Muscle of arm (tissue), 1 donor: ENCODE measurements at regions not wholly inside any gene's neighbourhood (a gene's known extent, or its start where the extent isn't known, plus 50 kb on each side); places are given as distances from the start of the nearest gene placed in this dataset.

Source experiments
- DNase-seq: peaks from one replicate; pipeline ENCODE4 v3.0.0-alpha.2; 2013

DNA sequence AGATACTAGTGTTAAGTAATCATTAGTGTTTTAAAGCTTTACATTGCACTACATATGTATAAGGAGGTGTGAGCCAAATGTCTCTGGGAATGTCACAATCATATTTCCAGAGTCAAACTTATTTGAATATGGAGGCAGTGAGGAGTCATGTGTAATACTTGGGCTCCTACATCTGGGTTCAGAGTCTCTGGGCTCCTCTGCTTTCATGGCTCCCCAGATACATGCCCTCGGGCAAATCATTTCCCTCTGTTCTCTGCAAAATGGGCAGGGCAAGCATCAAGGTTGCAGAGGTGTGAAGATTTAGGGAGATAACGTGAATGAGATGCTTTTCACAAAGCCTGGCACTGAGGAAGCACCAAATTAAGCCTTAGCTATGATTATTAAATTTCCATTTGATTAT lies 138.3 kb upstream of the SGK1 start:
- no peak for DNase-seq

DNA sequence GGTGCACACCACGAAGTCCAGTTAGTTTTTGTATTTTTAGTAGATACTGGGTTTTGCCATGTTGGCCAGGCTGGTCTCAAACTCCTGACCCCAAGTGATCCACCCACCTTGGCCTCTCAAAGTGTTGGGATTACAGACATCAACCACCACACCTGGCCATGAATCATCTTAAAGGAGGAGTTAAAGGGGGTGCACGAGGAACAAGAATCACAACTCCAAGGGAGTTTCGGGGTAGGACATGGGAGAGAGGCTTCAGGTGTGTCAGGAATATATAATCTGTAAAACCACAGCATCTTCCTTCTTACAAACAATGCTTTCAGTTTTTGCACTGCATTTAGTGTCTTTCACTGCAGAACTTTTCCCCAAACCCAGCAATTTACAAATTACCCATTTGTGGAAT lies 137.4 kb upstream of the SGK1 start:
- DNase-seq = no peak

DNA sequence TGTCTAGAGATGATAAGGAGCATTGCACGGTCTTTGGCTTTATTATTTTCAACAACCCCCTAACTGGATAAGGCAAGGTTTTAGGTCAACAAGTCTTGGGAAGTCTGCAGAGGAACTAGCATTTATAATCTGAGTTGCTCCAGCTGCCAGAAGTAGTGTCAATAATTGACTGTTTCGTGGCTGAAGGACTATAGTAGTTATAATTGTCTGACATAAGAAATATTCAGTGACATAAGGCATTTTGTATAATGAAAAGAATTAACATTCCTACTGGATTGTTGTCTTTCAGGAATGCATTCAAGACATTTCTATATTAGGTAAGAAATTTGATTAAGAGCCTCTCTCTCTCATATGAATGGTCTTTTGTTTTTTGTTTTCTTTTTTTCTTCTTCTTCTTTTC lies 136.9 kb upstream of the SGK1 start:
- DNase-seq = no peak

DNA sequence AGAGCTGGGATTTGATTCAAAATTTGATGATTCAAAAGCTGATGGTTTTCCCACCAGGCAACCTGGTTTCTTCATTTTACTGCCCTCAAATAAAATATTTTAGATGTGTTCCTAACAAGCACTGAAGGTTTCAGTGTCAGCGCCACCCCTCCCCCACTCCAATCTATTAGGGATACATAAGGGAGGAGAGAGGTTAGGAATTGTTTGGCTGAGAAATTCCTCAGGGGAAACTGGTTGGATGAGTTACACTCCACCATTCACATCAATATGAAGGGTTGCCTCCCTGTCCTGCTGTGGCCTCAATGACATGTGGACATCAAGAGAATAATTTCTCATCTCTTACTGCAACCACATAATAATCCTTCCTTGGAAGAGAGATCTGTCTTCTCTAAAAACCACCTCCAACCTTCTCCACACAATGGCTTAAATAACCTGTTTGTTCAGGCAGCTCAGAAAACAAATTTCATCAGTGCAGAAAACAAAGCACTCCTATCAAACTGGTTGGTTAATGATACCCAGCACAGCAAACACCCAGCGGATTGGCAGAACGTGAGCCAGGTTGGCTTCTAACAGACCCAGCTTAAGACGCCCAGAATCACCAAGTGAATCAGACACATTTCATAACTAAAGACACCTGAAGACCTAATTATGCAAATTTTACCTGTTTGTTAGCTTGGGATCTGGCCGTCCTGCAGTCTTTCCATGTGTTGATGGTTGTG lies 136.0 kb upstream of the SGK1 start:
- DNase-seq = no peak

DNA sequence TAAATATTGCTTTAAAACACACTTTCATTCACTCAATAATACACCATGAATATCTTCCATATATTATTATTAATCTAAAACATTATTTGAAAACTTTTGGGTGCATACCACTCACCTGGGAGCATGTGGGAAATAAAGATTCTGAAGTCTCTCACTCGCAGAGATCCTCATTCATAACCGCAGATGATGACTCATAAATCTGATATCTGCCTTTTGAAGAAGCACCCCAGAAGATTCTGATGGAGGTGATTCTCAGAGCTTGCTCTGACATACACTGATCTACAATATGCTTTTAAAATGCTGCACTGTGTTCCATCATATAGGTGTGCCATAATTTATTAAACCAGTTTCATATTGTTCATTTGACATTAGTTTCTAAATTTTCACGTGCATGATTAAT lies 135.0 kb upstream of the SGK1 start:
- no peak for DNase-seq

DNA sequence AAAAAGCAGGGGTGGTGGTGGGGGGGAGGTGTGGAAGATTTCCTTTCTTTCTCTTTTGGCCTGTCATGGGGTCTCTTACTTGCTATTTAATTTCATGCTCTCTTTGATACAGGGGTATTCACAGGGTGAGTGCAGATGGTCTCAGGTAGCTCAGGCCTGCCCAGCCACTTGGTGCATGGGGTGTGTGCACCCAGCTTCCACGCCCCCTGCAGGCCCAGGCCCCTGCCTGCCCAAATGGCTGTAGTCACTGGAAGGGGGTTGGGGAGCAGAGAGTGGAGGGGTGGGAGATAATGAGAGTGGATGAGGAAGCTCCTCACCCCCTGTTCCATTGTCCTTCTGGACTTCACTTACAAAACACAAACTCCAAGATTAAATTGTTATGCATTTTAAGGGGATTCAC lies 133.6 kb upstream of the SGK1 start:
- no peak for DNase-seq

DNA sequence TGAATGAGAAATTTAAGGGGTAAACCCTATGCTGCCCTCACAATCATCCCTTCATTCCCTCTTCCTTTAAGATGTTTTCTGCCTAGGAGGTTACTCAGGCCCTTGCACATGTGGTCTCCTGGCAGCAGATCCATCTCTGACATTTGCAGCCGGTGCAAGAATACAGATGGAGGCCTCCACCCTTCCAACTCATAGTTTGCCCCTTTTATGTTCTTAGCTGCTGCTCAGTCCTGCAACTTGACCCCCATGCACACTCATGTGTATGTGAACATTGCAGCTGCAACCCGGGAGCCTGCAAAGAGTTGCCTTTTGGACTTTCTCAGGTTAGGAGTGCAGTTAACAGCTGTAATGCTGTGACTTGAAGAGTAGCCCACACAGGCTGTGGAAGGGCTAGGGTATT lies 131.9 kb upstream of the SGK1 start:
- no peak for DNase-seq

DNA sequence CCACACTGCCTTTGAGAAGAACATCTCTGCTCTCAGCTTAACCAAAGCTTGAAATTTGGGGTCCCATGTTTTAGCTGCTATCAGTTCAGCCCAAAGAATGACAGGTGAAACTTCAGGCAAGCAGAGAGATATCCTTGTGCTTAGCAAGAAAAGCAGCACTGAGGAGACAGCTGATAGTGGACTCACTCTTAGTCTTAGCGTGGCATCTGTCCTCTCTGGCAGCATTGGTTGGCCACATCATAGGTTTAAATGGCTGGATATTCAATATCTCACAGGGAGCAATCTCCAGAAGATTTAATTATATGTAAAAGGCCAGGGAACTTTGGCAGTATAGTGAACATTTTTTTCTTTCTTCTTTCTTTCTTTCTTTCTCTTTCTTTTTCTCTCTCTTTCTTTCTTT lies 131.1 kb upstream of the SGK1 start:
- DNase-seq = no peak

DNA sequence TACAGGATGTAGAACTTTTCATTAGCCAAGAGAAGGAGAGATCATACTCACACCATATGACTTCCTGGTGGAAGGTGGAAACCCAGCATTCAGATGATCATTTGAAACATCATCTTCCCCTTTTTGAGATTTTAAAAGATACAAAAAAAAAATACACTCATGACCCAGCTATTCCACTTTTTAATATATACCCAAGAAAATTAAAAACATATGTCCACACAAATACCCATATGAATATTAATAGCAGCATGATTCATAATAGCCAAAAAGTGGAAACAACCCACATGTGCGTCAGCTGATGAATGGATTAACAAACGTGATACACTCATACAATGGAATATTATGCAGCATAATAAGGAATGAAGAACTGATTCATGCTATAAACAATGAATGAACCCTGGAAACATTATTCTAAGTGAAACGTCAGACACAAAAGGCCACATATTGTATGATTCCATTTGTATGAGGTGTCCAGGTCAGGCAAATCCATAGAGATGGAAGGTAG lies 130.0 kb upstream of the SGK1 start:
- DNase-seq = no peak

DNA sequence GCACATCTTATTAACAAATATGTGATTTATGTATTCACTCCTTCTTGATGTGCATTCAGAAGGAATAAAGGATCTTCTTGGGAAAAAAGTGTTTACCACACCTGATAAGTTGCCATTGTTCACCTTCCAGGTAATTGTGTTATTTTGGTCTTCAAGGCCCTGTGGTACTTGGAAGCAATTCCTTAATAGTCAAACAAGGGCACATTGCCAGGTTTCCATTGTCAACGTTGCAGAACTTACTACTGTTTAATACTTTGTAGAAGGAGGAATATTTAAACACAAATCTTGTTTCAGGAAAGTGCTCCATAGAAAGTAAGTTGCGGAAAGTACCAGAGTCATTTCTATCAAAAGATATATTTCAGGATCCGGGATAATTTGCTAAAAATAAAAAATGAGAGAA lies 129.5 kb upstream of the SGK1 start:
- DNase-seq = no peak

DNA sequence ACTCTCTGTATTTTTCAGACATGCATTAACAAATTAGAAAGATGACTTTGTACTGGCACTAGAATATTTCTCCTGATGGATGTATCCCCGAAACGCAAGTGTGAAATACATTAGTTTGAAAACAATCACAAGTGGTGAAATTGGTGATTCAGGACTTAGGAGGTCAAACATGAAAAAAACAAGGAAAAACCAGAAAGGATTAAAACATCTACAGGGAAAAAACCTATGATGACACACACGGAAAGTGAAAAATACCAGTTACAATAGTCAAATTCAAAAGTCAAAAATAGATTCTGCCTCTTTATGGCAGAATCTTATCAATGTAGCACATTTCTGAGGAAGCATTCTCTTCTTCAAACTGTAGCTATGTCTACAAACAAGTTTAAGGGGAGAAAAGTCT lies 129.0 kb upstream of the SGK1 start:
- no peak for DNase-seq

DNA sequence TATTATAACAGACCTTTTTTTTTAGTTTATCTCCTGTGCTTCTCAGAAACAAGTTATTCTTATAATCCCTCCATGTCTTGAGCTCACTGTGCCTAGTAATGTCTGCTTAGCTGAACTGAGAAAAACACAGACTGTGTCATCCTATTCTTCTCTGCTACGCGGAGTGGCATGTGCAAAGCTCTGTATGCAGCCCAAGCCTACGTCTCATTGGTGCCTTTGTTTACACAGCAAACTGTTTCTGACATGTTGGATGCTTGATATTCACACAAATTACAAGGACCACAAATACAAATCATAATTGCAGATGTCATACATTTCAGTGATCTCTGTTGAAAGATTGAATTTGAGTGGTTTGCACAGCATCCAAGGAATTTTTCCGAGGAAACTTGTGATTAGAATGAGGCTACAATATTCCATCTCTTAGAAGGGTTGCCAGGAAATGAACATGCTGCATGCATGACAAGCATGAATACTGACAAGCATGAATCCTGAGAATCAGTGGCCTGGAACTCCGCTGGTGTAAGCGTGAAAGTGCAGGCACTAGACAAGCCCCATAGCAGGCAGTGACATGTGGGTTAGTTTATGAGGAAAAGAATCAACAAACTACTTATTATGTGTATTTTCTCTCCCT lies 128.4 kb upstream of the SGK1 start:
- no peak for DNase-seq

DNA sequence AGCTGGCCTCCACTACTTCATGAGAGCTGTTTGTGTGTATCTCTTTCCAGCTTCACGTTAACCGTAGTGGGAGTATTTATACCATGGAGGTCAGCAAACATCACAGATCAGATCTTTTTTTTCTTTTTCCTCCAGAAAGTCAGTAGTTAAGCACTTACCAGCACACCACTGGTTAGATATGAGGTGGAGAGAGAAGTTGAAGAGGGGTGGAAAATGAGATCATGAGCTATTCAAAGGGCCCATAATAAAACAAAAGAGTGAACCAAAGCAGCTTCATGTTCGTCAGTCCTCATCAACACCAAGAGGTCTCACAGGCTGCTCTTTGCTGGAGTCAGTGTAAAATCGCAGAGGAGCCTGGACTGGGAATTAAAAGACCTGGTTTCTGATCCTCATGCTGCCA lies 125.1 kb upstream of the SGK1 start:
- no peak for DNase-seq

DNA sequence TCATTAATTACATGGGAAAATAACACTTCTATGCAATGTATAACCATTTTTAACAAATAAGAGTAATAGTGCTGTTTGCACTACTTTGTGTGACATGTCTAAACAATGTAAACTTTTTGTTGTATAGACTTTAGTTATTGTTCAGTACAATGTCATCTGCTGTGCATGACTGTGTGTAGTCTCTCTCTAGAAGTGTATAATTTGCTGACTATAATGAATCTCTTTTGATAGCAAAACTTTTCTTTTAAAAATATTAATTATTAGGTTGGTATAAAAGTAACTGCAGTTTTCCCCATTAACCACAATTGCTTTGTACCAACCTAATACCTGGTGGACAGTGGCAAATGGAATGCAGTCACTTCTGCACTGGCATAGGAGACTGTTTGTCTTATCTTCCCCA lies 124.2 kb upstream of the SGK1 start:
- no peak for DNase-seq

DNA sequence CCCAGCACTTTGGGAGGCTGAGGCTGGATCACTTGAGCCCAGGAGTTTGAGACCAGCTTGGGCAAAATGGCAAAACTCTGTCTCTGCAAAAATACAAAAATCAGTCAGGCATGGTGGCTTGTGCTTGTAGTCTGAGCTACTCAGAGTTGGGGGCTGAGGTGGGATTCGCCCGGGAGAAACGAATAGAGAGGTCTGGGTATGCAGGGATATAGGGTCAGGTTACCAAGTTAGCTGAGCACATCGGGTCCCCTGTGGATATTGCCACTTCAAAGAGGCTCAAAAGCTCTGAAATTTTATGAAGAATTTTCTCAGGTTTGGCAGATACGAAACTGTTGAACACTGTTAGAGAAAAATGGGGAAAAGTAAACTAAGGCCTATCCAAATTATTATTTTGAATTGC lies 120.9 kb upstream of the SGK1 start:
- no peak for DNase-seq

DNA sequence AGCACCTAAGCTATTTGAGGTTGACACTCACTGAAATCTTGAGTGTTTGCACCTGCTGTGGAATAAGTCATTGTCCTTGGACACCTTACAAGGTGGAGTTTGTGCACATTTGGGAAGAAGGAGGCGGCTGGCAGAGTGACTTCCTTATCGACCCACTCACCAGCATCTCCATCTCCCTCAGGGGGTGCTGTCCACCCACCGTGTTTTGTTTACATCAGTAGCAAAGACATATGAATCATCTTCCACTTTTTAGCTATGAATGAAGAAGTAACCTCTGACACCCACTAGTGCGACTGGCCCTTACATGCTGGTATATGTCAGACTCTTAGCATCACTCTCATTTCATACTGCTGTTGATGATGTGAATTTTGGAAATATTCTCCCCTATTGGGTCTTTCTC lies 119.5 kb upstream of the SGK1 start:
- no peak for DNase-seq

DNA sequence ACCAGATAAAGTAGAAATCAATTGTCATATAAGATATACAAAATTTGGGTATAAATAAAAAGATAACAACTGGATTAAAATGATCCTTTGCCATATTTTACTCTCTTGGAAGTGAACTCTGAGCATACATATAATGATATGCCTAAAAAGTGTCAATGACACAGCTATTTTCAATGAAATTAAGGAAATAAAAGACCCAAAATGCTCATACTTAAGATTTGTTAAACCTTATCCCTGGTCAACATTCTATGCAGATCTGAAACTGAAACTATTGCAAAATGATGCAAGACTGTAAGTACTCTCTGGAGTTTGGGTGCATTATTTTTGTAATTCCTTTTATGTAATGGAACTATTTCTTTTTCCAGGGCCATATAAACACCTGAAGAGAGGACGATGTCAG lies 119.0 kb upstream of the SGK1 start:
- no peak for DNase-seq

DNA sequence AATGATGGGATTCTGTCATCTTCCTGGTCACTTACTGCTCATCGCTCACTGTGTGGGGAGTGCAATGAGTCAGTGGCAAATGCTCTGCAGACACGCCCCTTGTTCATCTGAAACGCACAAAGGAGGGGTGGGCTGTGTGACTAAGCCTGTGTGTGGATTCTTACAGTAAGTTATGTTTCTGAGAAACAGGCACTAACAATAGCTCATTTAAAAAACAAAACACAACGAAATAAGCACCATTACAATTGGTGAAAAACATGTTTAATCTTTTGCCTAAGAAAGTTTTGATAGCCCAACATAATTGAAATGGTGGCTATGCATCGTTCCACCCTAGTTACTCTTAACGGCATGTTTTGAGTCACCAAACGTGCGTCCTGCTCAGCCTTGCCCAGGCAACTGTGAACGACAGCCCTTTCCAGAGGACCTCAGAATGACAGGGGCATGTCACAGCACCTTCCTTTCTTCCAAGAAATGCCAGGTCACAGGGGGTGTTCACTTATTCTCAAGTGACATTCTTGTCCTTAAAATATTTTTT lies 118.4 kb upstream of the SGK1 start:
- no peak for DNase-seq

DNA sequence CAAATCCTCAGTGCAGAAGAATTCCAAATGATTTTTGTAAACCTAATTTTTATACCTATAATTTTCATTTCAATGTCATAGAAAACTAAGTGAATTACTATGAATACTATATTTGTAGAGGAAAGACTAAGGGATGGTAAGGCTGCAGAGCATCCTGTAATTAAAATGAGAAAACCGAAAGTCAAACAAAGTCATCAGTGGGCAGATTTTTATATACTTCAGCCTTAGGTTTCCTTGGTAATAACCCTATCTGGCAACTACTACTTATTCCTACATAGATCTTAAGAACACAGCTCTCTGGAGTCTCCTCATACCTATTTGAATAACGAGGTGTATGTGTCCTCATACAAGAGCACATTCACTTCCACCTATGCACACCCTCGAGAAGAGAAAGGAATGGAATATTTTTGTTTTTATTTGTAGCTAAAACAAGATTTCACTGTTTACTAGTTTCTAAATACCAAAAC lies 117.9 kb upstream of the SGK1 start:
- no peak for DNase-seq

DNA sequence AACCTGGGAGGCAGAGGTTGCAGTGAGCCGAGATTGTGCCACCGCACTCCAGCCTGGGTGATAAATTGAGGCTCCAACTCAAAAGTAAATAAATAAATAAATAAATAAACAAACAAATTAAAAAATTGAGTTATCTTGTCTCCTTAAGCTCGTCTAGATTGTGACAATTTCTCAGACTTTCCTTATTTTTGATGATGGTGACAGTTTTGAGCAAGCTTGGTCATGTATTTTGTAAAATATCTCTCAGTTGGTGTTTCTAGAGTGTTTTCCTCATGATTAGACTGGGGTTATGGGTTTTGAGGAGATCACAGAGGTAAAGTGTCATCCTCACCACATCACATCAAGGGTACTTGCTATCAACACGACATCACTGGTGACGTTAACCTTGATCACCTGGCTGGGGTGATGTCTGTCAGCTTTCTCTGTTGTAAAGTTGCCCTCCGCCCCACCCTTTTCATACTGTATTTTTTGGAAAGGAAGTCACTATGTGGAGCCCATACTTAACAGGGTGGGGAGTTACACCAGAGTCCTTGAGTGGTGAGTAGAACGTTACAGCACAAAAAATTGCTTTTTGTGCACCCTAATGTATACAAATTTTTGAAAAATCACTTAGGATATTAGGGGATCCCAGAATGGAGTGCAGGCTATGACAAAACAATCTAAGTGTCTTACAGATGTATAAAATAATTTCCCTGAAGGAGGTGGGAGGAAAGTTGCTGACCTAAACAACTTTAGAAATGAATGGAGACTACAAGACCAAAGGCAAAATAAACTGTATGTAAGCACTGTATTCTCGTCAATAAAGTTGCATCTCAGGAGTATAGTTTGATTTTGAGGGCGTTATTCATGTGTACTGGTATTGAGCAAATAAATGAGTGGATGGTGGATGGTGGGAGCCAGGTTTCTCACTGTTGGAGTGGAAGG lies 116.4 kb upstream of the SGK1 start:
- no peak for DNase-seq

DNA sequence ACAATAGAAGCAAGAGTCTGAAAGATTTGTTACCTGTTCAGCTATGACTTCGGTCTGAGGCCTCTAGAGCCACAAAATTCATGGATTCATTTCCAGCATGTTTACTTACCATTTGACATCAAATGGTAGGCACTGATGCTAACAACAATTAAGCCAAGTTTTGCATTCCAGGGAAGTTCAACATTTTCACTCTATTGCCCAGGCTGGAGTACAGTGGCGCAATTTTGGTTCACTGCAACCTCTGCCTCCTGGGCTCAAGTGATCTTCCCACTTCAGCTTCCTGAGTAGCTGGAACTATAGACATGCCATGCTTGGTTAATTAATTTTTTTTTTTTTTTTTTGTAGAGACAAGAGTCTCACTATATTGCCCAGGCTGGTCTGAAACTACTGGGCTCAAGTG lies 114.1 kb upstream of the SGK1 start:
- no peak for DNase-seq

DNA sequence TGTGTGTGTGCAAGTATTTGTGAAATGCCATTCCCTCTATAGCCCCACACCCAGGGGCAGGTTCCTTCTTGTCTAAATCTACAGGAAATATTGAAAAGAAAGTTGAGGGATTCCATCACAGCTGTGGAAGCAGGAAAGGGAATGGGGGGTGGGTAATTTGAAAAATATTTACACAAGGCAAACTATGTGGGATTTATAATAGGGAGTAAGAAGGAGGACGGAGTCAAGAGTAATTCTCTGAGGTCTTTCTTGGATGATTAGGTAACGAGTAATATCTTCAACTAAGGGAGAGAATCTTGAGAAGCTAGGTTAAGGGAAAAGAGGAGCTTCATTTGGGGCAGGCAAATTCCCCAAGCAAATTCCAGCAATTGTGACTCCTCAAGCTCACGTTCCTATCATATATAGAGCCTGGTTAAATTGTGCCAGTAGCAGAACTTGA lies 113.5 kb upstream of the SGK1 start:
- DNase-seq = no peak
